B cell (primary cell): ENCODE measurements at regions not wholly inside any gene's neighbourhood (a gene's known extent, or its start where the extent isn't known, plus 50 kb on each side); places are given as distances from the start of the nearest gene placed in this dataset.

Experiments used
- ATAC-seq: fragments of 200-7000 bp; cut with Tn5 transposase; one replicate; pipeline ENCODE4 v1.10.0; 2021; ENCODE audit warnings: low read depth, mild to moderate bottlenecking, moderate number of reproducible peaks, moderate library complexity
- CTCF ChIA-PET: fragments of 350-600 bp; sonication (Branson Sonifier 250); formaldehyde crosslinking; loops from one replicate; lab custom pipeline; 2021; ENCODE audit warnings: antibody characterized with exemption, inconsistent platforms; lab: Charles Lee
- POLR2A ChIA-PET: fragments of 350-600 bp; sonication (Branson Sonifier 250); formaldehyde crosslinking; loops from one replicate; lab custom pipeline; 2021; ENCODE audit warnings: antibody characterized with exemption; lab: Charles Lee
- DNase-seq: peaks from one replicate; pipeline ENCODE4 v3.0.0; 2013
- H2AFZ ChIP-seq: 2 replicates; pipeline ENCODE4 v1.6.1; 2012; ENCODE audit warnings: mild to moderate bottlenecking, low read depth, low read length; ENCODE audit not compliant: insufficient read depth, poor library complexity, severe bottlenecking
- H3K27ac ChIP-seq, 2 donors: 1 replicate in 1 of 2; 2 replicates in 1 of 2; pipeline ENCODE4 v1.5.1; 2012 to 2013; ENCODE audit warnings: low read length in 2 of 2, mild to moderate bottlenecking in 2 of 2, moderate library complexity in 1 of 2
- H3K27me3 ChIP-seq, 4 experiments: fragments of 200-600 bp in 1 of 4; sonication (generic) in 1 of 4; replicated peaks in 1 of 4; 1 replicate in 2 of 4; 2 replicates in 2 of 4; pipeline versions ENCODE4 v1.6.1 to v1.7.0; 2013 to 2016; ENCODE audit warnings: low read length in 3 of 4, mild to moderate bottlenecking in 2 of 4, mixed read lengths in 1 of 4, moderate library complexity in 1 of 4; ENCODE audit not compliant: insufficient read depth in 4 of 4, control insufficient read depth in 3 of 4; ENCODE audit errors: control extremely low read depth in 1 of 4
- H3K36me3 ChIP-seq, 2 experiments: replicated peaks in 1 of 2; 1 replicate in 1 of 2; 2 replicates in 1 of 2; pipeline versions ENCODE4 v1.6.1 to v1.7.1; 2013; ENCODE audit warnings: low read length in 1 of 2; ENCODE audit not compliant: insufficient read depth in 2 of 2, control insufficient read depth in 1 of 2; ENCODE audit errors: control extremely low read depth in 1 of 2, extremely low read depth in 1 of 2
- H3K4me1 ChIP-seq, 2 donors: fragments of 200-600 bp in 1 of 2; sonication (generic) in 1 of 2; 1 replicate in 1 of 2; 2 replicates in 1 of 2; pipeline versions ENCODE4 v1.5.1 to v1.6.1; 2013 to 2017; ENCODE audit warnings: low read length in 2 of 2; ENCODE audit not compliant: control insufficient read depth in 2 of 2, insufficient read depth in 2 of 2
- H3K4me2 ChIP-seq: replicated peaks from 2 replicates; pipeline ENCODE3; 2012; ENCODE audit warnings: mild to moderate bottlenecking, low read depth, low read length; ENCODE audit not compliant: poor library complexity, severe bottlenecking
- H3K4me3 ChIP-seq, 5 experiments: fragments of 200-600 bp in 1 of 5; sonication (generic) in 1 of 5; 1 replicate in 3 of 5; 2 replicates in 2 of 5; pipeline versions ENCODE4 v1.5.1 to v1.7.0; 2011 to 2016; ENCODE audit warnings: low read length in 4 of 5, mild to moderate bottlenecking in 4 of 5, low read depth in 2 of 5, control low read depth in 1 of 5, moderate library complexity in 1 of 5; ENCODE audit not compliant: insufficient read depth in 1 of 5; ENCODE audit errors: control extremely low read depth in 1 of 5, extremely low read depth in 1 of 5
- H3K79me2 ChIP-seq: fragments of 200-600 bp; sonication (generic); one replicate; pipeline ENCODE4 v1.6.0; 2016; ENCODE audit warnings: low read length; ENCODE audit not compliant: control insufficient read depth, insufficient read depth
- H3K9ac ChIP-seq: fragments of 200-600 bp; sonication (generic); 2 replicates; pipeline ENCODE4 v1.6.1; 2017; ENCODE audit warnings: mild to moderate bottlenecking, low read length, moderate library complexity
- H3K9me3 ChIP-seq, 3 donors: one replicate each; pipeline versions ENCODE4 v1.6.1 to v1.7.1; 2013; ENCODE audit warnings: low read length in 2 of 3; ENCODE audit not compliant: control insufficient read depth in 2 of 3, insufficient read depth in 1 of 3; ENCODE audit errors: control extremely low read depth in 1 of 3
- H4K20me1 ChIP-seq: 2 replicates; pipeline ENCODE4 v1.6.0; 2012; ENCODE audit warnings: mild to moderate bottlenecking, low read length; ENCODE audit not compliant: insufficient read depth, control insufficient read depth, poor library complexity, severe bottlenecking
- H3K27ac Mint-ChIP-seq: one replicate; pipeline ENCODE4 v1.8.0; 2021; ENCODE audit warnings: mixed read lengths
- H3K27me3 Mint-ChIP-seq: one replicate; pipeline ENCODE4 v1.8.0; 2021; ENCODE audit warnings: mixed read lengths
- H3K4me1 Mint-ChIP-seq: one replicate; pipeline ENCODE4 v1.8.0; 2021; ENCODE audit warnings: mixed read lengths
- H3K4me3 Mint-ChIP-seq: one replicate; pipeline ENCODE4 v1.8.0; 2021; ENCODE audit warnings: mixed read lengths
- H3K9me3 Mint-ChIP-seq: one replicate; pipeline ENCODE4 v1.8.0; 2022; ENCODE audit warnings: mixed read lengths; ENCODE audit not compliant: insufficient read depth
- CTCF ChIP-seq: fragments of 200-600 bp; IDR thresholded peaks from one replicate; pipeline ENCODE4 v1.8.0; 2022; ENCODE audit warnings: antibody characterized with exemption, mild to moderate bottlenecking
- EZH2 ChIP-seq: IDR thresholded peaks from 2 replicates; pipeline ENCODE4 v1.6.1; 2012; ENCODE audit warnings: borderline replicate concordance, low read depth, mild to moderate bottlenecking, moderate library complexity, low read length; ENCODE audit not compliant: insufficient read depth, poor library complexity, severe bottlenecking
- WGBS: methylation state at CpG from one replicate; pipeline ENCODE4 v1.1.5; 2013; ENCODE audit warnings: missing lambda C conversion rate; ENCODE audit not compliant: insufficient coverage; 5-methylcytosine and 5-hydroxymethylcytosine counted together
- intact Hi-C: fragments of 100-400 bp; cut with micrococcal nuclease; formaldehyde crosslinking; loops from one replicate; pipeline ENCODE4 v1.10.0; 2022

GRCh38 chr13:73193554-73193953, 134.7 kb downstream of the KLF5 start:
- Histone ChIP-seq H3K9me3 (peaks cover 0 to 5% (median 0%) of the 10 kb centered on the region in 3 donors), H3K27ac (no peak overlapping the region), H3K9ac (no peak overlapping the region), H3K4me3 (no peak overlapping the region), H4K20me1 (no peaks in the 10 kb centered on the region), H3K79me2 (no peaks in the 10 kb centered on the region), H3K36me3 (no peaks in the 10 kb centered on the region), H3K4me2 (no peak overlapping the region), H3K27me3 (no peaks in the 10 kb centered on the region), H3K4me1 (no peaks in the 10 kb centered on the region), H2AFZ (no peak overlapping the region)
- Mint-ChIP-seq H3K4me3 (no peak overlapping the region), H3K27me3 (no peaks in the 10 kb centered on the region), H3K4me1 (no peaks in the 10 kb centered on the region), H3K9me3 (no peaks in the 10 kb centered on the region), H3K27ac (no peak overlapping the region)
- DNase-seq (no peak), ATAC-seq (no peak)
- CTCF ChIA-PET, result no interaction called here
- intact Hi-C loops, result no loop called here
- POLR2A ChIA-PET, result no interaction called here
- WGBS, result no CpG with 5 or more reads among the region's 1 CpG
- no peak for TF ChIP-seq EZH2
- TF ChIP-seq CTCF, result no peak

GRCh38 chr13:73190477-73190876, 131.7 kb downstream of the KLF5 start:
- H3K27me3 ChIP-seq, result no peaks in the 10 kb centered on the region
- Mint-ChIP-seq H3K27me3 (no peaks in the 10 kb centered on the region), H3K27ac (no peak overlapping the region), H3K9me3 (no peaks in the 10 kb centered on the region), H3K4me3 (no peak overlapping the region), H3K4me1 (no peaks in the 10 kb centered on the region)
- no peak overlapping the region for H3K9ac ChIP-seq
- WGBS, result 76% methylated on average over 2 of the region's 5 CpGs
- CTCF ChIA-PET, result no interaction called here
- H3K4me2 ChIP-seq, result no peak overlapping the region
- no peak overlapping the region for H3K4me3 ChIP-seq
- H4K20me1 ChIP-seq, result no peaks in the 10 kb centered on the region
- H2AFZ ChIP-seq, result no peak overlapping the region
- no peak for DNase-seq
- H3K4me1 ChIP-seq, result no peaks in the 10 kb centered on the region
- H3K79me2 ChIP-seq, result no peaks in the 10 kb centered on the region
- H3K27ac ChIP-seq, result no peak overlapping the region
- no peak for ATAC-seq
- intact Hi-C loops, result no loop called here
- TF ChIP-seq CTCF, result no peak
- TF ChIP-seq EZH2, result no peak
- H3K36me3 ChIP-seq, result no peaks in the 10 kb centered on the region
- H3K9me3 ChIP-seq, result no peaks in the 10 kb centered on the region
- POLR2A ChIA-PET, result no interaction called here
